Transverse colon (tissue), 4 donors: ENCODE measurements at regions not wholly inside any gene's neighbourhood (a gene's known extent, or its start where the extent isn't known, plus 50 kb on each side); places are given as distances from the start of the nearest gene placed in this dataset.

Experiments
- CTCF ChIP-seq, 5 experiments: fragments of 200-600 bp in 3 of 5; fragments of 450-650 bp in 2 of 5; sonication (generic) in 3 of 5; IDR thresholded peaks; 1 replicate in 2 of 5; 2 replicates in 3 of 5; pipeline ENCODE4 v1.5.1; 2016 to 2017; ENCODE audit warnings: antibody characterized with exemption in 5 of 5, inconsistent platforms in 3 of 5, mild to moderate bottlenecking in 2 of 5, moderate library complexity in 1 of 5
- POLR2AphosphoS5 ChIP-seq, 3 donors: sonication (generic); formaldehyde crosslinking; IDR thresholded peaks; one replicate each; pipeline ENCODE4 v1.6.1; 2016; ENCODE audit warnings: antibody characterized with exemption in 3 of 3

- TF ChIP-seq CTCF (IDR thresholded peaks at IDR 0.05) (no peak), POLR2AphosphoS5 (IDR thresholded peaks at IDR 0.05) (no peak)
These were observed 100.8 kb upstream of the SLC35B3 start for GRCh38 chr6:8536122-8536521.
